ENCODE measurements at regions not wholly inside any gene's neighbourhood (a gene's known extent, or its start where the extent isn't known, plus 50 kb on each side); places are given as distances from the start of the nearest gene placed in this dataset.
"Not testable (repeated sequence)": the region's sequence is repeated elsewhere in the genome, so short reads cannot be mapped to it uniquely, and the experiment has no call there.

DNA sequence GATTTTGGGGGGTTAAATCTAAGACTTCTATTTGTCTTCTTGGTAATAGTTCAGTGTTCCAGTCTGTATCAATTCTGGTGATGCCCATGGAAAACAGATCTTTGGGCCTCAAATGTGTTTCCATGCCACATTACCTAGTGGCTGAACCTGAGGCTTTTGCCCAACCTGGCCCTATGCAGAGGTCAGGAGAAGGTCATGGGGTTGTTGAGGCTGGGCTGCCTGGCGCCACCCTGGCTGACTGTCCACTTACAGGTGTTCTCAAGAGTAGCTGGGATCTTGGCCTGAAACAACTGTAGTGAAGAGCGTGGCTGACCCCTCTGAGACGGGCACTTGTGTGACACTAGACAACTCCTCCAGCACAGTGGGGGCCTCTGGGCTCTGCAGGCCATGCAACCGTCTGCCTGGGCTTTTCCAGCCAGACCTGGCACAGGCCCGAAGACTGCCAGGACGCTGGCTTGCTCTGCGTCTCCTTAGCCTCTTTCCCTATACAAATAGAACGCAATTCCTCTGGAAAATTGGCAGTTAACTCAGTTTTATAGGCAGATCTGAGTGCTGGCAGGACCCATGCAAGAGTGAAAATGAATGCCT is 127.8 kb downstream of the TRIM43 start:
- Mint-ChIP-seq H3K9me3 (ENCODE audit: unreplicated experiment) (no peaks in the 10 kb centered on the region), H3K4me3 (ENCODE audit: unreplicated experiment) (no peak overlapping the region), H3K36me3 (ENCODE audit: unreplicated experiment) (no peaks in the 10 kb centered on the region), H3K4me1 (ENCODE audit: low read depth, unreplicated experiment) (no peaks in the 10 kb centered on the region), H3K27ac (ENCODE audit: unreplicated experiment) (no peak overlapping the region), H3K27me3 (ENCODE audit: unreplicated experiment) (peaks cover 5% of the 10 kb centered on the region)
- DNase-seq: no peak
- no peak for TF ChIP-seq CTCF (IDR thresholded peaks at IDR 0.05; ENCODE audit: partially characterized antibody, unreplicated experiment)

- no peak for DNase-seq
- Mint-ChIP-seq H3K4me3 (ENCODE audit: unreplicated experiment) (no peak overlapping the region), H3K36me3 (ENCODE audit: unreplicated experiment) (no peaks in the 10 kb centered on the region), H3K27me3 (ENCODE audit: unreplicated experiment) (peaks cover 5% of the 10 kb centered on the region), H3K9me3 (ENCODE audit: unreplicated experiment) (no peaks in the 10 kb centered on the region), H3K4me1 (ENCODE audit: low read depth, unreplicated experiment) (no peaks in the 10 kb centered on the region), H3K27ac (ENCODE audit: unreplicated experiment) (no peak overlapping the region)
- TF ChIP-seq CTCF (IDR thresholded peaks at IDR 0.05; ENCODE audit: partially characterized antibody, unreplicated experiment): no peak
Observed at GRCh38 chr2:95721726-95722125, 129.9 kb downstream of the TRIM43 start.

DNA sequence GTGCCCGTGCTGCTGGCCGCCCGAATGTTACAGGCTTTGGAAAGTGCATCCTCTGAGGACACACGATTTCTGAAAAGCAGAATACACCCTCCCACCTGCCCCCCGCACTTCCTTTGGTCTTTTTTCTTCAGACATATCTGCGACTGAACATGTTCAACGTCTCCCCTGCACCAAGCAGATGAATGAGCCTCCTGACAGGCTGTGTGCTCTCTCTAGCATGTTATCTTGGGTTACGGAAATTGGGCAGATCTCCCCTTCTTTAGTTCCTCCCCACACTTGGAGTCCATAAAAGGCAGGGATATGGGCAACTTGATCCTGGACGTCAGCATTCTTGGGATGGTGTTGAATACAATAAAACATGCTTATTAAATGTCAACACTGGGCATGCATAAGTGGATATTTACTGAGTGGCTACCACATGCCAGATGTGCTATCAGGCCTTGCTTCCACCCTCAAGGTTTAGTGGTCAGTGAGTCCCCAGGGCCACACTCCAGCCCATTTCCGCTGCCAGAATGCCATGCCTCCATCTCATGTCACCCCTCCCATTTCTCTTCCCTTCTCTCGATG is 130.4 kb downstream of the TRIM43 start:
- H3K4me1 Mint-ChIP-seq (ENCODE audit: low read depth, unreplicated experiment): no peaks in the 10 kb centered on the region
- DNase-seq: no peak
- no peak for TF ChIP-seq CTCF (IDR thresholded peaks at IDR 0.05; ENCODE audit: partially characterized antibody, unreplicated experiment)
- H3K27ac Mint-ChIP-seq (ENCODE audit: unreplicated experiment): no peak overlapping the region
- no peaks in the 10 kb centered on the region for H3K36me3 Mint-ChIP-seq (ENCODE audit: unreplicated experiment)
- peaks cover 5% of the 10 kb centered on the region for H3K27me3 Mint-ChIP-seq (ENCODE audit: unreplicated experiment)
- no peaks in the 10 kb centered on the region for H3K9me3 Mint-ChIP-seq (ENCODE audit: unreplicated experiment)
- no peak overlapping the region for H3K4me3 Mint-ChIP-seq (ENCODE audit: unreplicated experiment)

DNA sequence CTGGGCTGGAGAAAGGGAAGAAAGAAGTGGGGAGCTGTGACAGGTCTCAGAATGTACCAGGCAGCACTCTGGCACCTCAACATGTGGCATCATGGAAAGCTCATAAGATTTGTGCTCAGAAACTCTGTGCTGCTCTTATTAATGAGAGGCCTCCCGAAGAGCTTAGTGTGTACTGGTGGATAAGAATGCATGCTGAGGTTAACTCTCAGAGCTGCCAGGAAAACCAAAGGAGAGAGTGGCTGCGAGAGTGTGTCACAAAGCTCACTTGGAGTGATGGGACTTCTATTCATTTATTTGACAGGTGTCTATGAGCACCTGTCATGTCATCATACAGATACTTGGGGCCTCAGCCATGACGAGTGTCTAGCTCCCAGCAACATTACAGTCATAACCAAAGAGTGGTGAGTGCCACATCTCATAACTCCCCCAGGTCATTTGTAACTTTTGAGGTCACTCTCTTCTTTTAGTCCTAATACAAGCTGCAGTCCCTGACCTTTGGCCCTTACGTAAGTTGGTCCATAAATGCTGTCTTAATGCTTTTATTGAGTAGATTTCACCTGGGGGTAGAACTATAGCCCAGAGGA is 131.9 kb downstream of the TRIM43 start:
- H3K4me1 Mint-ChIP-seq (ENCODE audit: low read depth, unreplicated experiment); H3K4me3 Mint-ChIP-seq (ENCODE audit: unreplicated experiment); H3K27me3 Mint-ChIP-seq (ENCODE audit: unreplicated experiment); H3K36me3 Mint-ChIP-seq (ENCODE audit: unreplicated experiment); DNase-seq; H3K9me3 Mint-ChIP-seq (ENCODE audit: unreplicated experiment); H3K27ac Mint-ChIP-seq (ENCODE audit: unreplicated experiment): not testable (repeated sequence)

DNA sequence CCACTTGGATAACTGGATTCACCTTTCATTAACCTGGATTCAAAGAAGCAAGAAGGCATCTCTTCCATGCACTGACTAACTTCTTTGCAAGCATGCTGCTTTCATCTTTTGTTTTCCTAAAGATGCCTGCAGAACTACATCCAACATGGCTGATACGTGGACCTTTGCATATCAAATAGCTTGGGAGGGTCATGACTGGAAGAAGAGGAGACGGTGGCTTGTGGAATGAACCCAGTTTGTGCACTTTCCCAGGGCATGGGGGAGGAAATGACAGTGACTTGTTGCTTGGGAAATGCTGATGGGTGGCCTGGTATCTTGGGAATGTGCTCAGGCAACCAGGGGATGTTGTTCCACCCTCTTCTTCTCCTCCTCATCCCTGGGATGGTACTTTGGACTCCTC is 133.4 kb downstream of the TRIM43 start:
- H3K36me3 Mint-ChIP-seq (ENCODE audit: unreplicated experiment); H3K4me3 Mint-ChIP-seq (ENCODE audit: unreplicated experiment): not testable (repeated sequence)

GRCh38 chr2:95725677-95726076 is 133.9 kb downstream of the TRIM43 start:
- not testable (repeated sequence) for H3K27ac Mint-ChIP-seq (ENCODE audit: unreplicated experiment); DNase-seq; H3K4me1 Mint-ChIP-seq (ENCODE audit: low read depth, unreplicated experiment); H3K27me3 Mint-ChIP-seq (ENCODE audit: unreplicated experiment); H3K4me3 Mint-ChIP-seq (ENCODE audit: unreplicated experiment); H3K9me3 Mint-ChIP-seq (ENCODE audit: unreplicated experiment); H3K36me3 Mint-ChIP-seq (ENCODE audit: unreplicated experiment)

More for the DNA sequence above, 133.4 kb downstream of the TRIM43 start:
- not testable (repeated sequence) for DNase-seq; H3K27me3 Mint-ChIP-seq (ENCODE audit: unreplicated experiment); H3K4me1 Mint-ChIP-seq (ENCODE audit: low read depth, unreplicated experiment); H3K9me3 Mint-ChIP-seq (ENCODE audit: unreplicated experiment); H3K27ac Mint-ChIP-seq (ENCODE audit: unreplicated experiment)

- not testable (repeated sequence) for H3K27ac Mint-ChIP-seq (ENCODE audit: unreplicated experiment); H3K4me1 Mint-ChIP-seq (ENCODE audit: low read depth, unreplicated experiment); H3K4me3 Mint-ChIP-seq (ENCODE audit: unreplicated experiment); H3K27me3 Mint-ChIP-seq (ENCODE audit: unreplicated experiment); DNase-seq; H3K9me3 Mint-ChIP-seq (ENCODE audit: unreplicated experiment); H3K36me3 Mint-ChIP-seq (ENCODE audit: unreplicated experiment)
Observed at GRCh38 chr2:95727420-95727819, 135.6 kb downstream of the TRIM43 start.

All from glutamatergic neuron (in vitro differentiated cells).